Left lobe of liver (tissue), 2 donors: ENCODE measurements at regions not wholly inside any gene's neighbourhood (a gene's known extent, or its start where the extent isn't known, plus 50 kb on each side); places are given as distances from the start of the nearest gene placed in this dataset.

Experiments
- ATAC-seq: fragments of 200-7000 bp; cut with Tn5 transposase; one replicate; pipeline ENCODE4 v1.9.1; 2020; ENCODE audit warnings: mild to moderate bottlenecking, moderate library complexity
- DNase-seq: peaks from one replicate; pipeline ENCODE4 v3.0.0-alpha.2; 2020; ENCODE audit warnings: low spot score
- donor health status: DM: no; HTN: no; CAD: no; lungs with moderate emphysema.
- donor health status: DM: no; HTN: yes; CAD: no.

- DNase-seq (no peak), ATAC-seq (no peak)
These were observed 450.4 kb upstream of the NMUR2 start for GRCh38 chr5:152855441-152855840.

GRCh38 chr5:152861231-152861630 is 456.2 kb upstream of the NMUR2 start:
- DNase-seq = no peak
- peak; percentile 99 for ATAC-seq

DNA sequence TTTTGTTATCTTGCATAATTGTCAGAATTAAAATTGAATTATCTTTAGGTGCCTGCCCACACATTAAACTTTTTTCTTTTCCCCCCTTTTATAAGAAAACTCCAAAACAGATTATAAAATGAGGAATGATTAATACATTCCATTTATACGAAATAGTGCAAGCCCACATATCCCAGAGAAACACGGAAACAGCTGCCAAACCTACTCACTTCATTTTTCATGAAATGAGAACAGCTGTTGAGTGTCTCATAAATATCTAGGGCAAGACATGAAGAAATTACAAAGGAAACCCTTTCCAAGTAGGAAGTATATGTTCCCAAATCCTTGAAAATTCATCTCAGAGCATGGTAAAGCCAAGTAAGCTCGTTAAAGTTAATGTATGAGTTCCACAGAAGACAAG is 459.4 kb upstream of the NMUR2 start:
- ATAC-seq (no peak), DNase-seq (no peak)

GRCh38 chr5:152864991-152865390 is 459.9 kb upstream of the NMUR2 start:
- no peak for ATAC-seq

GRCh38 chr5:152869971-152870370 is 464.9 kb upstream of the NMUR2 start:
- ATAC-seq (no peak), DNase-seq (no peak)

More at GRCh38 chr5:152864991-152865390, 459.9 kb upstream of the NMUR2 start:
- no peak for DNase-seq

- no peak for DNase-seq
- ATAC-seq = no peak
These were observed 477.5 kb upstream of the NMUR2 start for GRCh38 chr5:152882621-152883020.

GRCh38 chr5:152883066-152883775 is 478.1 kb upstream of the NMUR2 start:
- no peak for ATAC-seq

DNA sequence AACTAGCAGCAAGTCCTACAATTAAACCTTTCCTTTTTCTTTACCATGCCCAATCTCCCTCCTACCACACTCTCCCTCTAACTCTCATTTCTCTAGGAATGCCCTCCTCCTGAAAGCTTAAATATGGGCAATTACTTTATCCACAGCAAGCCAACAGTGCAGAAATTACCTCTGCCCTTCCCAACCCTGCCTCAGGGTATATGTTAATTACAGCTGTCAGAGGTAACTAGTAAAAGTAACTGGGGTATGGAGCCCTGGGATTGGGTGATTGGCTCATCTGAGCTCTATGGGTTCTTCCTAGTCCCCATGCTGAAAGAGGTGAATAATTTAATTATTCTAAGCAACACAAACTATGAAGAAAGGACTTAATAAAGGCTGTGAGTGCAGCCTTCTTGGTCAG is 478.9 kb upstream of the NMUR2 start:
- ATAC-seq (no peak), DNase-seq (no peak)

More at GRCh38 chr5:152883066-152883775, 478.1 kb upstream of the NMUR2 start:
- no peak for DNase-seq

GRCh38 chr5:152900332-152900731 is 495.3 kb upstream of the NMUR2 start:
- ATAC-seq = no peak

GRCh38 chr5:152901754-152902153 is 496.7 kb upstream of the NMUR2 start:
- DNase-seq = no peak
- peak; percentile 66 for ATAC-seq

More at GRCh38 chr5:152900332-152900731, 495.3 kb upstream of the NMUR2 start:
- DNase-seq = no peak

- ATAC-seq (no peak), DNase-seq (no peak)
These were observed 500.2 kb upstream of the NMUR2 start for GRCh38 chr5:152905286-152905685.

DNA sequence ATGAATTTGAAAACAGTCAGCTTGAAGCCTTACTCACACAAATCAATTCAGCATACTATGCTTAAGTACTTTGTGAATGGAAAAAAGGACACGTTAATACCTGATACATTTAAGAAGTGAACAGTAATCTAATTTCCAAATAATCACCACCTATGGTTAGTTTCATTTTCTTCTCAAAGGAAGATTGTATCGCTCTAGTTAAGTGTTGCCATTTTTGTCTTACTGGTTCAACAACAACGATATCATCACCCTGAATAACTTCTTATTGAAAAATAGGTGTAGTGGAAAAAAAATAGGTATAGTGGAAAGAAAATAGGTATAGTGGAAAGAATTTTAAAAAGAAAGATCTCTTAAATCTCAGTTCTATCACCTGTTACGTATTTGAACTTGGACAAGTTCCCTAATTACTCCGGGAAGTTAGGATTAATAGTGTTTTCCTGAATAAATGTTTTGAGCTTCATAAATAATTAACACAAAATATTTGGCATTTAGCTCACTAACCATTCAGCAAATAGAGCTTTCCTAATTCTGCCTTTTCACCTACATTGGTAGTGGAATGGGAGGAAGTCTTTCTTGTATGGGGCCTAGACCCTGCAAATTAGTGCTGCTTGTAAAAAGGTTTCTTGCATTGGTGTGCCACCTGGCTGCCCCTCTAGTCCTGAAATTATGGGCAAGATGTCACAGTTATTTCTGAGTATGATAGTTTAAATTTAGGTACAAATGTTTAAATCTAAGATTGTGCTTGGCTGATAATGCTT is 502.6 kb upstream of the NMUR2 start:
- DNase-seq (no peak), ATAC-seq (peak; percentile 90)

DNA sequence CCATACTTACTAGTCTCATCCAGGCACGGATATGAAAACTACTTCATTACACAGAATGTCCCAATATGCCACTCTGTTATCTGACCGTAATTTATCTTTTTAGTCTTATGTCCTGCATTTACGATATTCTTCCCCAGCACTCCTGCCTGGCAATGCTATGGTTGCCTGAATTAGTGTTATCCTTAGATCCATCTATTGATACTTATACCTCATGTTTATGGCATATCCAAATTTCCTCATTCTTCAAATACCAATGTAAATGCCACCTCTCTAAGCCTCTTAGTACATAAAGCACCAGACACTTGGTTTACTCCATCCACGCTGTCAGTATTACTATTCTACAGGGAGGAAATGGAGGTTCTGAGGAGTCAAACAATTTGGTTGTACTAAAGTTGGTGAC is 507.8 kb upstream of the NMUR2 start:
- ATAC-seq = no peak
- no peak for DNase-seq

DNA sequence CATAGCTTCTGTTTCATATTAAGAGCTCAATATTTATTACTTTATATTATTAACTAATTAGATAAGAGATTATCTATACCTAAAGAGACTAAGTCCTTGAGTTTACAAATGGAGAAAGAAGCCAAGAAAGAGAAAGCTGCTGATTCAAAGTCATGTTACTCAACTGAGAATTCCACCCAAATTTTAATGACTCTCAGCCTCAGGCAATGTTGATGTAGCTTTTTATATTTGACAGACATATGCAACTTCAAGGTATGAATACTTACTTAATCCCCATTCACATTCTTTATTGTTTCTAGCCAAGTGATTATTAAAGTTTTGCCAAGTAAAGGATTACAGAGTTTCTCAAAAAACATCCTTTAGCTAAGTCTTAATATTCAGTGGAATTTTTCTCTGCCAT is 527.5 kb upstream of the NMUR2 start:
- no peak for ATAC-seq
- no peak for DNase-seq

- ATAC-seq (no peak), DNase-seq (no peak)
These were observed 528.0 kb upstream of the NMUR2 start for GRCh38 chr5:152933056-152933455.

GRCh38 chr5:152938630-152939029 is 533.6 kb upstream of the NMUR2 start:
- peak; percentile 77 for ATAC-seq
- no peak for DNase-seq

DNA sequence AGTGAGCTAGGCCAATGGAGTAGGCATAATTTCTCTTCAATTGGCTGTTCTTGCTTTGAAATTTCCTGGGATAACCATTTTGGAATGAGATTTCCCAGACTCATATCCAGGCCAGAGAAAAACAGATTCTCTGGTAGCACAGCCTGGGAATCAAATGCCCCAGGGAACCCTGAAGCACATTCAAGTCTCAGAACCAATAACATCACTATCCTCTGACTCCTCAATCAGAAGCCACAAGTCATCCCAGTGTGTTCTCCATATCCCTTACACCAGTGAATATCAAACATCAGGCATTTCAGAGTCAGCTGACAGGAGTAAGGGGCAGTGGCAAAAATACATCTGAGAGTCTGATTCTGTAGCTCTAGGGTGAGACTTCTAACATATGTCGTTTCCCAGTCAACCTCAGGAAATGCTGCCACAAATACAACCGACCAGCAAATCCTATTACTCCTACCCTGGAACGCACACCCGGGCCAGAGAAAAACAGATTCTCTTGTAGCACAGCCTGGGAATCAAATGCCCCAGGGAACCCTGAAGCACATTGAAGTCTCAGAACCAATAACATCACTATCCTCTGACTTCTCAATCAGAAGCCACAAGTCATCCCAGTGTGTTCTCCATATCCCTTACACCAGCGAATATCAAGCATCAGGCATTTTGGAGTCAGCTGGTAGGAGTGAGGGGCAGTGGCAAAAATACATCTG is 537.7 kb upstream of the NMUR2 start:
- DNase-seq (no peak), ATAC-seq (no peak)

- ATAC-seq = peak; percentile 90
- DNase-seq = peak; percentile 56
These were observed 536.5 kb upstream of the GRIA1 start for GRCh38 chr5:152953788-152954483.

DNA sequence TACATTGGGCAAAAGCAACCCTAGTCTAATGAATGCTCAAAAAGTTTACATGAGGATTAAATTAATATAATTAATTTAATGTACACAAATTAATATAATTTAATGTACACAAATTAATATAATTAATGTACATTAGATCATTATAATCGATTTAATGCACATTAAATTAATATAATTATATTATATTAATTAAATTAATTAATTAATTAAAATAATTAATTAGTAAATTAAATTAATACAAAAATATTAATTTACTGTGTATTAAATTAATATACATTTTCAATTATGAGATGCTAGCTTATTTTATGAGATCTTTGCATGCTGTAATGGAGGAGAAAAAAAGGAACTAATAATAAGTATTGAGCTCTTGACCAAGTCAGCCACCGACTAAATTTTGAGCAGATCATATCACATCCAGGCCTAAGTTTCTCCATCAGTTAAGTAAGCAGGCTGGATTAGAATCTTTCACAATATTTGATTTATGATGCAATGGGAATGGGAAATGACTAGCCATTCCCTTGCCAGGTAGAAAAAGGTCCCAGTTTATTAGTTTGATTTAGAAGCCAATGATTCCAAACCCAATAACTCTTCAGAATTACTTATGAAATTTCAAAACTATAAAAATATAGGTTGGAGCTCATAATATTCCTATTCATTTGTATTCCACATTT is 533.4 kb upstream of the GRIA1 start:
- DNase-seq (no peak), ATAC-seq (peak; percentile 74)

GRCh38 chr5:152978141-152978835 is 512.2 kb upstream of the GRIA1 start:
- DNase-seq (no peak), ATAC-seq (no peak)
